ENCODE measurements at regions not wholly inside any gene's neighbourhood (a gene's known extent, or its start where the extent isn't known, plus 50 kb on each side); places are given as distances from the start of the nearest gene placed in this dataset.

DNA sequence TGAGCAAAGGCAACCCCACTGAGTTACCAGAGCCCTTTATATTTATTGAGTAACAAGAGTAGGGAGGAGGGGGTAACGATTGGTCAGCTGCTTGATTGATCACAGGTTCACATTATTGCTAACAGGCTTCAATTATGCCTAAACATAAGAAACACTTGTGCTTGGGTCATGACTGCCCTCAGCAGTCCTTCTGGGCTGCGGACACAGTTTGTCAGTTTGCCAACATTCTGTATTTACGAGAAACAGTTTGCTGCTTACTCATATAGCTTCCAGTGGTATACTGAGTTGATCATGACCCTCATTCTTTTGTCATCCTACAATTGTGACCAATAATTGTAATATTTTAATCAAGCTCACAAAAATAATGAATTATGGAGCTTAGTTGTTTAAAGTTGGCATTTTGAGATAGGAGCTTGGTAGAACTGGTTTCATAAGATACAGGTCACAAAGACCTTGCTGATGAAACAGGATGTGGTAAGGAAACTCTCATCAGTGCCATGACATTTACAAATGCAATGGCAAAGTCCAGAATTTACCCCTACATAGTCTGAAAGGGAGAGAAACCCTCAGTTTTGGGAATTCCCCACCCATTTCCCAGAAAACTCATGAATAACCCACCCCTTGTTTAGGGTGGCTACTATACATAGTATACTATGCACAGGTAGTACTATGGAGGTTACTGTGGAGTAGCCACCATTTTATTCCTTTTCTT, 1421.0 kb upstream of the FLRT2 start:
- POLR2A ChIA-PET = no interaction called here
- CTCF ChIA-PET = no interaction called here

DNA sequence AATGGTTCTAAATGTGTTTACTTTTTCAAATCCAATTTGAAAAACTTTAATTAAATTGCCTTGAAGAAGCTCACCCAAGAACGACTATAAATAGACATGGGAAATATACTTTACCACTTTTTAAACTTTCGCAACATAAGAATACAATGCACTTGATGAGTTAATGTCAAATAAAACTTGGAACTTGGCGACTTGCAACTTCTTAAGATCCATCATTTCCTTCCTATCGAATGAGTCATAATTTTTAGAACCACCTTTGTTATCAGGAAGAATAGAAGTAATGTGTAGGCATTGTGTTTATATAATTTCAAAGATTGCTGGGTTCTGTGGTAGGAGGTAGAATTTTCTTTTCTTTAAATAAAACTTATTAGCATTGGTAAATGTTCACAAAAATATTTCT, 1417.4 kb upstream of the FLRT2 start:
- POLR2A ChIA-PET = no interaction called here
- CTCF ChIA-PET = no interaction called here

DNA sequence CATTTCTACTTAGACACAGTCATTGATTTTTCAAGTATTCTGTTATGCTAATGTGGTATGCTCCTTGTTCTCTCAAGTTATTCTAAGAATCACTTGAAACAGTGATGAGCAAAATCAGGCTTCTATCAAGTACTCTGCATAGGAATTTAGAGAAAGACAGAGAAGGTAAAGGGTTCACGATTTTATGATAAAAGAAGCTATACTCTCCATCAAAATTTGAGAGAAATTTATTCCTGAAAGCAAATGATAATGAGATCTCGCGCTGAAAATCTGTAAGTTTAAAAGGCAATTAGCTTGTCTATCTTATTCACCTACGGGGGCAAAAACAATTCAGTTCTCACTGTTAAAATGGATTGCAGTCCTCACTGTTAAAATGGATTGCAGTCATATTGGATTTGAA, 1404.3 kb upstream of the FLRT2 start:
- POLR2A ChIA-PET = no interaction called here

GRCh38 chr14:84127495-84127894, 1402.4 kb upstream of the FLRT2 start:
- ChIA-PET CTCF (no interaction called here), POLR2A (no interaction called here)

More for the DNA sequence above, 1404.3 kb upstream of the FLRT2 start:
- CTCF ChIA-PET = no interaction called here

- ChIA-PET CTCF (no interaction called here), POLR2A (no interaction called here)
These were observed 1401.9 kb upstream of the FLRT2 start for GRCh38 chr14:84128050-84128449.

DNA sequence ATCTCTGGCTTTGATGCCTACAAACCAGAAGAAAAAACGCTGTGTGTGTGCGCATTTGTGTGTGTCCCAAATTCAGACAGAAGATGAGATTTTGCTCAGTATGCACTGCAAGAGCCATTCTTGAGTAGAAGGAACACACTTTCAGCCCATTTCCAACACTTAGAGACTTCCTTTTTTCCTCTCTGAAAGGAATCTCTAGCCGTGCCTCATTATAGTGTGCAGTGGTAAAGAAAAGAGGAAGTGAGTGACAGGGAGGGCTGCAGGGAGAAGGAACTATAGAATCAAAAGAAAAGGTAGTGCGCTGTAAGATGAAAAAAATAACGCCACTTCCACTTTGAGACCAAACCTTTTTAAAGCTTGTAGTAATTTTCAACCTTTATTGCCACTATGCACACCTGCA, 1400.9 kb upstream of the FLRT2 start:
- POLR2A ChIA-PET = no interaction called here
- CTCF ChIA-PET = no interaction called here

DNA sequence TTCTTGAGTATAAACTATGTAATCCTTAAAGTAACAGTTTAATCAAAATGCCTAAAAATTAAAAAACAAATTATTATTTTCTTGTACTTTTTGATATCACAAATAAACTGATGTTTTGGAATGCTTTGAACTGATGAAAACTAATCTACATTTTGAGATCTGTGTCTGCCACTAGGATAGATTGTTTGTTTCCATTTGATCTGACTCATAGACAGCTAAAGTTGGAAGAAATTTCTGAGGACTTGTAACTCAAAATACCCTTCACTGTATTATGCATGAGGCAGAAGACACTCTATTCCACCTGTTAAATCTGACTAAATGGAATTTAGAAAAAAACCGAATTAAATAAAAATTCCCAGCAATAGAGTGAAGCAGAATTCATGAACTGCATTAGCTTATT, 1400.0 kb upstream of the FLRT2 start:
- ChIA-PET CTCF (no interaction called here), POLR2A (no interaction called here)

DNA sequence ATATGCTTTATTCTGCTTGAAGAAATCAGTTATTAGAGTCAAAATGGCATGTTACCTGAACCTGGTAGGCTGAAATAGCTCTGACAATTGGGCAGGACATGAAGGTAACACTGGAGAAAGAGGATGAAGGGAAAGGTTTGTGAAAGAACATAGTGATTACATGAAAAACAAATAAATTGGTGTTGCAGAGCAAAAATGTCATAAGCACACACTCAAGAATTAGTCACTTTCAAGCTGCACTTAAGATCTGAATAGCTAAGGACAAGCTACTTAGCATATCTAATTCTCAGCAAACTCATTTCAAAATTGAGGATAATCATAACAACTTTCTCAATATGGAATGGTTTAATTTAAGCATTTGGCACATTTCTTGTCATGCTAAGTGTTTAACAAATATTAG, 1398.0 kb upstream of the FLRT2 start:
- ChIA-PET POLR2A (no interaction called here), CTCF (no interaction called here)

GRCh38 chr14:84144166-84144565, 1385.8 kb upstream of the FLRT2 start:
- CTCF ChIA-PET = no interaction called here
- POLR2A ChIA-PET = no interaction called here

GRCh38 chr14:84152452-84152851, 1377.5 kb upstream of the FLRT2 start:
- CTCF ChIA-PET = no interaction called here
- POLR2A ChIA-PET = no interaction called here

DNA sequence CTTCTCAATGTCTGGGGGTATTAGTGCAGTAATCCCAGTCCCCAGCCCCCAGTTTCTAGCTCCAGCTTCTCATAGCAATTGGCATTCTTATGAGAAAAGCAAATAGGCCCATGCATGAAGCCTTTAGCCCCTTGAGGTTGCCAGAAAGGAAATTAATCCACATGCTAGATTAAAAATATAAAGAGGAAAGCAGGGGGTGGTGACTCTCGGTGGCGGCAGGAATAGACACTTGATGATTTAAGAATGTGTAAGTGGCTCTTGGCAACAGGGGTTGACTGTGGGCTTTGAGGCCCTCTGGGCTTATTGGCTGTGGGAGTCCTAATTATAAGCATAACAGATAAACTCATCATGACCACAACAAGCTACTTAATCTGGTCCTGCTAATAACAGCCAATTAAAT, 1367.3 kb upstream of the FLRT2 start:
- ChIA-PET POLR2A (no interaction called here), CTCF (no interaction called here)

GRCh38 chr14:84167026-84167425, 1362.9 kb upstream of the FLRT2 start:
- ChIA-PET POLR2A (no interaction called here), CTCF (no interaction called here)

GRCh38 chr14:84180336-84180735, 1349.6 kb upstream of the FLRT2 start:
- ChIA-PET CTCF (no interaction called here), POLR2A (no interaction called here)

DNA sequence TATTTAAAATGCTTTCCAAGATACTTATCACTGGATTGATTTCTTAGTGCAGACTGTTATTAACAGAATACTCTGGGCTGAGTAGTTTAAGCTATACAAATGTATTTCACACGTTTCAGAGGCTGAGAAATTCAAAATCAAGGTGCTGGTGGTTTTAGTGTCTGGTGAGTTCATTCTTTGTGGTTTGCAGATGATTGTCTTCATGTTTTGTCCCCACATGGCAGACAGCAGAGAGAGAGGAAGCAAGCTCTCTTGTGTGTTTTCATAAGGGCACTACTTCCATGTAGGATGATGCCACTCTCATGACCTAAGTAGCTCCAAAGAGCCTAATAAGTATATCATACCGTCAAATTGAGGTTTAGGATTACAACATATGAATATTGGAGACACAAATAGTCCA, 1348.9 kb upstream of the FLRT2 start:
- POLR2A ChIA-PET = no interaction called here
- CTCF ChIA-PET = no interaction called here

DNA sequence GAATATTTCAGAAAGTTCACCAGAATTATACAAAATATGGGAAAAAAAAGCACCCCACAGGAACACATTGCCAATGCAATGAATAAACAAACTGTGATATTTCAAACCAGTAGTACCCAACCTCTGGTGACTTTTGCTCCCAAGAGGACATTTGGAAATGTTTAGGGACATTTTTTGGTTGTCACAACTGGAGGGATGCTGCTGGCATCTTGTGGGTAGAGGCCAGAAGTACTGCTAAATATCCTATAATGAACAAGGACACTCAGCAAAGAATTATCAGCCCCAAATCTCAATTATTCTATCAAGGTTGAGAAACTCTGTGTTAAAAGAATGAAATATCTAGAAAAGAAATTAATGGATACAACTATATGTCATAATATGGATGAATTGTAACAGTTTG, 1334.4 kb upstream of the FLRT2 start:
- POLR2A ChIA-PET = no interaction called here
- CTCF ChIA-PET = no interaction called here

GRCh38 chr14:84197704-84198103, 1332.2 kb upstream of the FLRT2 start:
- ChIA-PET CTCF (interaction anchor here (0.7 kb wide), 1 partner anchor 873 kb away, joined by 4 read pairs; no protein-coding TSS in a partner anchor), POLR2A (no interaction called here)

DNA sequence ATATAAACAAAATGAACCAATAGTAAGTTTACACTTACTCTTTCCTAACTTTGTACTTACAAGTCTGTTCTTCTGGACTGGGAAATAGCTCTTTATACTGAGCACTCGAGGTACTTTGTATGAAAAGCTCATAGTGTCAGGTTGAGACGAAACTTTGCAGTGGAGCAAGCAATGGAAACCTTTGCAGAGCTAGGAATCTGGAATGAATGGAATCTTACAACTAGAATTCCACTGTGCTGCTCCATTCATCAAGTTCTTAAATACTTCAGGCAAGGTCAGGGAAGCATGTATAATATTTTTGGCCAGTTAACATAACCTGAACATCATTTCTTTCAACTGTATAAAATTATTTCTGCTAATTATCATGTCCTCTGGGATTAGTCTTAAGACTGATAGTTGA, 1327.5 kb upstream of the FLRT2 start:
- POLR2A ChIA-PET = no interaction called here
- CTCF ChIA-PET = no interaction called here

DNA sequence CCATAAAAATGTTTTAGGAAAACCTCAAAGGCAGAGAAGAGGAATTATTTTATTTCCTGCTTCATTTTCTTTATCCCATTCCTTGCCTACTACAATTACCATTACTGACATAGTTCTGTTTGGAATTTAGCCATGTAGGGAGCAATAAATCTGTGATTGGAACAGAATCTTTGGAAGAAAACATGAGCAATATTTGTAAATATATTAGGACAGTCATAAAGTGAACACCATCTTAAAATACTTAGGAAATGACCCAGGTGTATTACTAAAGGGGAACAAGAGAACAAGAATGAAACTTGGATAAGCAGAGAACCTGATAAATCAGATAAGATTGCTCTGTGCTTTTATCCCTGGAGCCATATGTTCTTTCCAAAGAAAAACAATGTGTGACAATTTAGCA, 1326.0 kb upstream of the FLRT2 start:
- ChIA-PET POLR2A (no interaction called here), CTCF (no interaction called here)

DNA sequence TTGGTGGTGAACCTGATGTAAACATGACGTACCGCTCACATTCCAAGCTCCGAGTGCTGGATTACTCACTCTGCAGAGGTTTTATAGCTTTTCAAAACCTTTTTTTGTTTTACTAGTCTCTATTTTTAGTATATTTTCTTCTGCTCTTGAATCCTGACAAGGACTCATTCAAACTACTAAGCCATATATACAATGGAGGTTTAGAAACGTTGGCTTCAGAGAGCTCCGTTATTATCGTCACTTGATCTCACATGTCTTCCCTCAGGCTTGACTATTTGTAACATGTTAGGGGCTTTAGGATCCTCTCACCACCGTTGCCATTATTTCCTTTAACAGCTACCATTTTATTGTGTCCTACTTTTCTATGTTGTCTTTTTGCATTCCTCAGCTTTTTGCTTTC, 1321.5 kb upstream of the FLRT2 start:
- ChIA-PET CTCF (no interaction called here), POLR2A (no interaction called here)

DNA sequence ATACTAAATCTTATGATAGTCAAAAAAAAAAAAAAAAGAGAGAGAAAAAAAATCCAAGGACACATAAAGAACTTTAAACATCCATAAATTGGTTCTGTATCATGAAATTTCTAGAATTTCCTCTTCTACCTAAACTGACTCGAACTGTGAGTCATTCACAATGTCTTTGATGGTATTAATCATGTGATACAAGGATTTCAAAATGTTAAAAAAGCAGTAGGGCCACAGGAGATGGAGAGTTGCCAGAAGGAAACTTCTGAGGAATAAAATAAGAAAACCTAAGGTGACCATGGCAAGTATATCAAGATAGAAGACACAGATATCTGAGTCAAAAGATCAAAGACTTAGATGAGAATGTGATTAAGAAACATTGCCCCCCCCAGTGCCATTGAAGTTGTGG, 1320.9 kb upstream of the FLRT2 start:
- POLR2A ChIA-PET = no interaction called here
- CTCF ChIA-PET = no interaction called here

GRCh38 chr14:84217066-84217465, 1312.9 kb upstream of the FLRT2 start:
- CTCF ChIA-PET = no interaction called here

DNA sequence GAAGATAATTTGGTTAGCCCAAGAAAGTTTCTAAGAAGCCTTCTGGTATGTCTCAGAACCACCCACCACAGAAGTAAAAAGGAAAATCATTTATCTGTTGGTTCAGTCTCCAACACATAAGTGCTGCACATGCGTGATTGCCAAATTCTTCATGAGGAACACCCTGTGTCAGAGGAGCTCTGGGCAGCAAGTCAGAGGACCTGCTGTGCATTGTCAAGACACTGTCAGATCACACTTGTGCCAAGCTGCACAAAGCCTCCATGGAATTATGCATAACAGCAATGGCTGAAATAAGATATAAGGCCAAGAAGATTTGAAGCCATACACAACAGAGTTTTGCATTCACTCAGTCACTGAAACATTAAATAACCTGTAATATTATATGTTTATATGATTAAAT, 1304.7 kb upstream of the FLRT2 start:
- CTCF ChIA-PET = no interaction called here
- POLR2A ChIA-PET = no interaction called here

More at GRCh38 chr14:84217066-84217465, 1312.9 kb upstream of the FLRT2 start:
- POLR2A ChIA-PET = no interaction called here

DNA sequence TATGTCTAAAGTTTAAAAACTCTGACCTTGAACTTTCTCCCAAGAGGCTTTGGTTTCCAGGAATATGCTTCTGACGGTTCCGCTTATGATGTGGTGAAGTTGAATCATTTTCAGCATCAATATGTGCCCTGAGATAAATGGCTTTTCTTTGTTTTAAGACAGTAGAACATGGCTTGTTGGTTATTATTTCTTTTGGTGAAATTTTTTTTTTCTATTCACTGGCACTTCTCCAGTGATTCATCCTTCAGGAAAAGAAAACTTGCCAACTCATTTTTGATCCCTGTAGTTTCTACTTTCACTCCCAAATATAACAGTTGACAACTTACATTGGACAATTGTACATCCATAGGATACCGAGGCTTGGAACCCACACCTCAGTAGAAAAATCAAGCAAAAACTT, 1301.2 kb upstream of the FLRT2 start:
- CTCF ChIA-PET = no interaction called here
- POLR2A ChIA-PET = no interaction called here
